Duodenal mucosa (tissue), 2 donors: ENCODE measurements at regions not wholly inside any gene's neighbourhood (a gene's known extent, or its start where the extent isn't known, plus 50 kb on each side); places are given as distances from the start of the nearest gene placed in this dataset.

Source experiments
- H3K27ac ChIP-seq: one replicate; pipeline ENCODE4 v1.7.0; 2013; ENCODE audit warnings: low read depth, low read length
- H3K27me3 ChIP-seq, 2 donors: one replicate each; pipeline ENCODE4 v1.7.0; 2013; ENCODE audit warnings: low read length in 2 of 2, control low read depth in 1 of 2; ENCODE audit not compliant: insufficient read depth in 2 of 2, control insufficient read depth in 1 of 2
- H3K36me3 ChIP-seq, 2 donors: one replicate each; pipeline ENCODE4 v1.7.0; 2013; ENCODE audit warnings: low read length in 2 of 2, control low read depth in 1 of 2; ENCODE audit not compliant: insufficient read depth in 2 of 2, control insufficient read depth in 1 of 2
- H3K4me1 ChIP-seq, 2 donors: one replicate each; pipeline ENCODE4 v1.7.0; 2013; ENCODE audit warnings: low read length in 2 of 2, control low read depth in 1 of 2; ENCODE audit not compliant: insufficient read depth in 2 of 2, control insufficient read depth in 1 of 2
- H3K4me3 ChIP-seq, 2 donors: one replicate each; pipeline ENCODE4 v1.7.0; 2013; ENCODE audit warnings: low read length in 2 of 2, low read depth in 1 of 2
- H3K9ac ChIP-seq, 2 donors: one replicate each; pipeline ENCODE4 v1.7.0; 2013; ENCODE audit warnings: low read length in 2 of 2, low read depth in 1 of 2
- H3K9me3 ChIP-seq, 2 donors: one replicate each; pipeline ENCODE4 v1.7.0; 2013; ENCODE audit warnings: low read length in 2 of 2, control low read depth in 1 of 2; ENCODE audit not compliant: control insufficient read depth in 1 of 2

DNA sequence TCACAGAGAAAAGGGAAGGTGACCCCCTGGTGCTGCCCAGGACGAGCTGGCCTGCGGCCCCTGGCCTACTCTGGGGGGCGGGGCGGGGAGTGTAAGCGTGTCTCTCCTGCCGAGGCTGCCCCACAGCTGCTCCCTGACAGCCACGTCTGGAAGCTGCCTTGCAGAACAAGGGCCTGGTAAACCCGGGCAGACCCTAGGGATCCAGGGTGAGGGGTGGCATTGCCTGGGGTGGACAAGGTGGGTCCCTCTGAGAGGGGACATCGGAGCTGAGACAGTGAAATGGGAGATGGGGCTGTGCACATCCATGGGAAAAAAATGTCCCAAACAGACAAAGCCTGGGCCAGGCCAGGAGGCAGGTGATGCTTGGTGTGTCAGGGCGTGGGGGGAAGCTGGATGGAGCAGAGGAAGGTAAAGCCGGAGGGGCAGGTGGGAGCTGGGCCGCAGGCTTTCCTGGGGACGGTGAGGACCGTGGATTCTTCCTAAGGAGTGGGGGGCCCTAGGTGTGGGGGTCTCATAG is 66.0 kb upstream of the HDAC4 start:
- Histone ChIP-seq H3K9ac (no peak overlapping the region), H3K4me1 (peaks cover 23 to 28% of the 10 kb centered on the region in 2 donors), H3K9me3 (no peaks in the 10 kb centered on the region), H3K4me3 (no peak overlapping the region), H3K27ac (no peak overlapping the region), H3K27me3 (peaks cover 0 to 6% of the 10 kb centered on the region in 2 donors), H3K36me3 (no peaks in the 10 kb centered on the region)

GRCh38 chr2:239466061-239466754 is 65.4 kb upstream of the HDAC4 start:
- H3K4me1 ChIP-seq = peaks cover 23 to 34% of the 10 kb centered on the region in 2 donors
- H3K27me3 ChIP-seq = peaks cover 0 to 6% of the 10 kb centered on the region in 2 donors
- no peaks in the 10 kb centered on the region for H3K36me3 ChIP-seq
- H3K9me3 ChIP-seq = no peaks in the 10 kb centered on the region
- no peak overlapping the region for H3K4me3 ChIP-seq
- no peak overlapping the region for H3K9ac ChIP-seq
- H3K27ac ChIP-seq = no peak overlapping the region

GRCh38 chr2:239465017-239466001 is 64.5 kb upstream of the HDAC4 start:
- Histone ChIP-seq H3K4me3 (no peak overlapping the region), H3K27ac (no peak overlapping the region), H3K36me3 (no peaks in the 10 kb centered on the region), H3K9me3 (no peaks in the 10 kb centered on the region), H3K9ac (no peak overlapping the region), H3K27me3 (peaks cover 0 to 6% of the 10 kb centered on the region in 2 donors), H3K4me1 (peaks cover 30 to 37% of the 10 kb centered on the region in 2 donors)

DNA sequence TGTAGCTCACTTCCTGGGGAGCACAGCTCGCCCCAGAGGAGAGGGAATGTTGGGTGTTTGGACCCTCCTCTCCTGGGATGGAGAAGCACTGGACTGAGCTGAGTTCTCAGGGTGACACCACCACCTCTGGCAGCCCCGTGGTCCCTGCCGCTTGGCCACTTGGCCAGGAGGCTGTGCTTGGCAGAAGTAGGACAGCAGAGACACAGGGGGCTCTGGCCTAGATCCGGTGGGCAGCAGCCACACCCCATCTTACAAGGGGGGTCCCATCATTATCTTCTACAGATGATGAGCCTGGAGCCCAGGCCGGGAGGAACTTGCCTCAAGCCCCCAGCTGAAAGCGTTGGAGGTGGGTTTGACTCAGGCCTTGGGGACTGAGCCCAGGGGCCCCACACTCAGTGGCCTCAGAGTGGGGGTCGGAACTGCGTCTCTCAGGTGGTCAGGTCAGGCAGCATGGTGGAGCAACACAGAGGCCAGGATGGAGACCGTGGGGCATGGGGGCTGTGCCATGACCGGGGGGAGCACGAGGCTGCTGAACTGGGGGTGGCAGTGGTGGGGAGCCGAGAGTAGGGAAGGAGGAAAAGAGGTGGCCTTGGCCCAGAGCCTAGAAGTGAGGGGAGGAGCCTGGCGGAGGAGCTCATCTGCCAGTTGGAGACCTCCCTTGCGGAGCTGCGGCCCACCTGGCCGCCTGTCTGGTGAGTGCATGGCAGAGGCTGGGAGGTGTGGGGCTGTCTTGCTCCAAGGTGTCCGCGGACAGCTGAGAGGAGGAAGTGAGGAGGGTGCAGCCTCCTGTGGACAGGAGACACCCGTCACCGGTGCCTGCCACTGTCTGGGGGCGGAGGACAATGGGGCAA is 63.6 kb upstream of the HDAC4 start:
- Histone ChIP-seq H3K4me1 (peaks cover 30 to 37% of the 10 kb centered on the region in 2 donors), H3K27me3 (peaks cover 0 to 6% of the 10 kb centered on the region in 2 donors), H3K36me3 (no peaks in the 10 kb centered on the region), H3K27ac (no peak overlapping the region), H3K4me3 (no peak overlapping the region), H3K9me3 (no peaks in the 10 kb centered on the region), H3K9ac (no peak overlapping the region)

DNA sequence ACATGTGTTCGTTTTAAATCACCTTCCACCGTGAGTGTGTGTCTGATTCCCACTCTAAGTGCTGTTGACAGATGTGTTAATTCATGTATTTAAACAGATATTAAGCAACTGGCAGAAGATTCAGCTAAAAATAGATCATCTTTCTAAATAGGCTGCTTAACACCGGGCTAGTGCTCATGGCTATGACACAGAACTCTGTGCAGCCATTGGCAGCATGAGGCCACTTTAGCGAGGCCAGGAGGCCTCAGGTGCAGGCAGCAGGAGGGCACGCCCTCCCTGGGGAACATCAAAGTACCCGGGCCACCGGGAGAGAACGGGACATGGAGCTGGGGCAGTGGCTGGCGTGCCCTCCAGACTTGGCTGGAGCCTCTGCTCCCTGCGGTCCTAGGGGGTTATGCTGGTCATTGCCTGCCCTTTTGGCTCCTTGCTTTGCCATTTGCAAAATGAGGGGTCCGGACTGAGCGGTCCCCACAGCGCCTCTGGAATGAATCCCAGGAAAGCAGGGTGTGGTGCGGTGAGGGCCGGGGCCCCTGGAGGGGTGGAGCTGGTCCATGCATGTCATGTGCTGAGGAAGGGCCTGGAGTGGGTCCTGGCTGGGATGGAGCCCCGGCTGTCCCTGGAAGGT is 62.8 kb upstream of the HDAC4 start:
- no peaks in the 10 kb centered on the region for H3K36me3 ChIP-seq
- H3K9ac ChIP-seq = no peak overlapping the region
- H3K27me3 ChIP-seq = peaks cover 0 to 6% of the 10 kb centered on the region in 2 donors
- no peak overlapping the region for H3K27ac ChIP-seq
- peaks cover 30 to 37% of the 10 kb centered on the region in 2 donors for H3K4me1 ChIP-seq
- no peaks in the 10 kb centered on the region for H3K9me3 ChIP-seq
- no peak overlapping the region for H3K4me3 ChIP-seq

- no peak overlapping the region for H3K27ac ChIP-seq
- no peaks in the 10 kb centered on the region for H3K9me3 ChIP-seq
- H3K27me3 ChIP-seq = peaks cover 0 to 6% of the 10 kb centered on the region in 2 donors
- no peaks in the 10 kb centered on the region for H3K36me3 ChIP-seq
- H3K9ac ChIP-seq = no peak overlapping the region
- H3K4me1 ChIP-seq = peaks cover 30 to 37% of the 10 kb centered on the region in 2 donors
- H3K4me3 ChIP-seq = no peak overlapping the region
Observed at GRCh38 chr2:239462671-239463506, 62.1 kb upstream of the HDAC4 start.

DNA sequence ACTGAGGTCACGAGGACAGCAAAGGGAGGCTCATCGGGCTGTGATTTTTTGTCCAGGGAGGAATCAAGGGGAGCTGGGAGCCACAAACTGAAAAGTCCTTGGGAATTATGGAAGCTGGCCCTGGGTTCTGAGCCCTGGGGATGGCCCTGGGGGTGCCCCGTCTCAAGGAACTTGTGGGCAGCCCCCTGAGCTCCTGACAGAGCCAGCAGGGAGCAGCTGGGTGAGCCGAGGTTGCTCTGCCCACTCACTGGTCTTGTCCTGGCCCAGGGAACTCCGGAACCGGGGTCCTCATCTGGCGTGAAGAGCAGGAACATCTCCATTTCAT is 61.3 kb upstream of the HDAC4 start:
- Histone ChIP-seq H3K9ac (no peak overlapping the region), H3K4me3 (no peak overlapping the region), H3K4me1 (peaks cover 30 to 37% of the 10 kb centered on the region in 2 donors), H3K36me3 (no peaks in the 10 kb centered on the region), H3K9me3 (no peaks in the 10 kb centered on the region), H3K27me3 (peaks cover 0 to 4% of the 10 kb centered on the region in 2 donors), H3K27ac (no peak overlapping the region)

GRCh38 chr2:239461291-239462190 is 60.7 kb upstream of the HDAC4 start:
- Histone ChIP-seq H3K27ac (no peak overlapping the region), H3K9me3 (no peaks in the 10 kb centered on the region), H3K36me3 (no peaks in the 10 kb centered on the region), H3K9ac (no peak overlapping the region), H3K4me3 (no peak overlapping the region), H3K27me3 (peaks cover 0 to 4% of the 10 kb centered on the region in 2 donors), H3K4me1 (peaks cover 30 to 37% of the 10 kb centered on the region in 2 donors)
